Lower leg skin (tissue), 4 donors: ENCODE measurements at regions not wholly inside any gene's neighbourhood (a gene's known extent, or its start where the extent isn't known, plus 50 kb on each side); places are given as distances from the start of the nearest gene placed in this dataset.

ENCODE experiments used
- DNase-seq, 2 donors: peaks; one replicate each; pipeline ENCODE4 v3.0.0-alpha.2; 2019; ENCODE audit warnings: low spot score in 2 of 2
- H3K4me3 ChIP-seq: fragments of 200-600 bp; sonication (generic); 2 replicates; pipeline ENCODE4 v1.5.1; 2017; ENCODE audit warnings: mild to moderate bottlenecking, low read depth; ENCODE audit not compliant: poor library complexity, severe bottlenecking
- CTCF ChIP-seq, 3 donors: fragments of 450-650 bp; IDR thresholded peaks; one replicate each; pipeline ENCODE4 v1.5.1; 2016; ENCODE audit warnings: antibody characterized with exemption in 3 of 3, mild to moderate bottlenecking in 3 of 3, moderate library complexity in 2 of 3
- POLR2A ChIP-seq, 2 donors: fragments of 450-650 bp; IDR thresholded peaks; one replicate each; pipeline ENCODE4 v1.6.1; 2016 to 2017; ENCODE audit warnings: antibody characterized with exemption in 2 of 2, mild to moderate bottlenecking in 1 of 2, moderate library complexity in 1 of 2
- WGBS, 2 donors: methylation state at CpG; one replicate each; pipeline ENCODE4 v1.1.5; 2018; 5-methylcytosine and 5-hydroxymethylcytosine counted together
- intact Hi-C: fragments of 100-400 bp; cut with DNase I; formaldehyde crosslinking; loops from one replicate; pipeline ENCODE4 v1.15.0; 2023; ENCODE audit warnings: low total_unique reads

GRCh38 chr5:174520420-174521396 lies 203.7 kb upstream of the MSX2 start:
- WGBS, 2 donors, result 55 to 59% methylated on average over 19 of the region's 19 CpGs
- H3K4me3 ChIP-seq, result no peak overlapping the region
- intact Hi-C loops, result no loop called here
- TF ChIP-seq CTCF (IDR thresholded peaks at IDR 0.05) (no peak), POLR2A (IDR thresholded peaks at IDR 0.05) (no peak)
- DNase-seq, result no peak

DNA sequence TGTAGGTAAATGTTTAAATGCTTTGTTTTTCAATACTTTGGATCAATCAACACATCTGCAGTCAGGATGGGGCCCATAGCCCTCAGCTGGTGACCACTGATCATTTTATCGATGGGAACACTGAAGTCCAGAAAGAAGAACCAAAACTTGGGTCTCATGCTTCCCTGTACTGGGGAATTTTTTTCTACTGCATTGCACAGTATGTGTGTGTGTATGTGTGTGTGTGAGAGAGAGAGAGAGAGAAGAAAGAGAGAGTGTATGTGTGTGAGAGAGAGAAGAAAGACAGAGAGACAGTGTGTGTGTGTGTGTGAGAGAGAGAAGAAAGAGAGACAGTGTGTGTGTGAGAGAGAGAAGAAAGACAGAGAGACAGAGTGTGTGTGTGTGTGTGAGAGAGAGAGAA lies 202.9 kb upstream of the MSX2 start:
- TF ChIP-seq CTCF (IDR thresholded peaks at IDR 0.05) (no peak), POLR2A (IDR thresholded peaks at IDR 0.05) (no peak)
- H3K4me3 ChIP-seq, result no peak overlapping the region
- no peak for DNase-seq
- 75 to 85% methylated on average over 1 of the region's 1 CpG for WGBS, 2 donors
- intact Hi-C loops, result no loop called here

DNA sequence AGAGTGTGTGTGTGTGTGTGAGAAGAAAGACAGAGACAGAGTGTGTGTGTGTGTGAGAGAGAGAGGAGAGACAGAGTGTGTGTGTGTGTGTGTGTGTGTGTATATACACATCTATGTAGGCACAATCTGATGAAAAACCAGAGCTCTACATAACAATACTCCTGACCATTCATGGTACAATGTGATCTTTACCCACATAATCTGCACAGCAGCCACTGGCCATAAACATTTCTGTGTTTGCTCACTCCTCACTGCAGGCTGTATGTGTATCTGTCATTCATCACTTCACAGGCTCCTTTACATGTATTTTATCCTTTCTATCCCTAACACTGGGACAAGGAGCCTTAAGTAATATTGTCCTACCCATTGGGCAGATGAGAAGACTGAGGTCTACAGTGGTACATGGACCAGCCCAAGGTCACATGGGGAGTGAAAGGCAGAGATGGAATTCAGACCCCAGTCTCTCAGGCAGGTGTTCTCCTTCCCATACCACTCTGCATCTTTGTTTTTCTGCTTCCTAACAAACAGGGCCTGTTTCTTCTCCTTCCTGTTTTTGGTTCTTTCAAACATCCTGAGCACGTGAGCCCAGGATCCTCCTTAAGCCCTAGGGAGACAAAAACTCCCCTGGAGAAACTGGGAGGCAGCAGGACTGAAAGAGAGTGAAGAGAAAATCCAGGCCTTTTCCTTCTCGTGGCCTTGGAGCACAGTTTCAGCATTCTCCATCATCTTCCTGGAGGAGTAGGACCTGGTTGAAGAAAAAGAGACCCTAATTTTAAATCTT lies 201.7 kb upstream of the MSX2 start:
- intact Hi-C loops, result no loop called here
- no peak for DNase-seq
- WGBS, 2 donors, result 49 to 55% methylated on average over 2 of the region's 2 CpGs
- TF ChIP-seq CTCF (IDR thresholded peaks at IDR 0.05), result no peak
- no peak for TF ChIP-seq POLR2A (IDR thresholded peaks at IDR 0.05)
- H3K4me3 ChIP-seq, result no peak overlapping the region

- TF ChIP-seq CTCF (IDR thresholded peaks at IDR 0.05) (no peak), POLR2A (IDR thresholded peaks at IDR 0.05) (no peak)
- no peak for DNase-seq
- intact Hi-C loops, result no loop called here
- H3K4me3 ChIP-seq, result no peak overlapping the region
- 74 to 75% methylated on average over 6 of the region's 6 CpGs for WGBS, 2 donors
Measured at GRCh38 chr5:174523311-174524071, 200.9 kb upstream of the MSX2 start.

DNA sequence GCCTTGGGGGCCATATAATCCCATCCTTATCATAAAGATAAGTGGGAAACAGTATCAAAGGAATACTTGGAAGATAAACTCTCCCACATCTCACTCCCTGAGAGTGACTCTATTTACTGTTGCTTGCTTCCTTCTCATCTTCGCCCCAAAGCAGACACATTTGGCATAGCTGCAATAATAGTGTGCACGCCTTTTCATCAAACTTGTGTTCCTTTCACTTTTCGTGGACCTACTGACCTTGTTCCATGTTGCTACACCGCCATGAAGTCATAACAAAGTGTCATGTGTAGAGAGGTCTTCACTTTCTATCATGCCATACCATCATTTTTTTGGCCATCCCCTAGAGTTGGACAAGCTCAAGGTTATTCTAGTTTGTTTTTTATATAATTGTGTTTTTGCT lies 200.0 kb upstream of the MSX2 start:
- no peak for DNase-seq
- TF ChIP-seq POLR2A (IDR thresholded peaks at IDR 0.05) (no peak), CTCF (IDR thresholded peaks at IDR 0.05) (no peak)
- H3K4me3 ChIP-seq, result no peak overlapping the region
- intact Hi-C loops, result no loop called here
- 83 to 84% methylated on average over 4 of the region's 4 CpGs for WGBS, 2 donors
